ENCODE measurements at regions not wholly inside any gene's neighbourhood (a gene's known extent, or its start where the extent isn't known, plus 50 kb on each side); places are given as distances from the start of the nearest gene placed in this dataset.

DNA sequence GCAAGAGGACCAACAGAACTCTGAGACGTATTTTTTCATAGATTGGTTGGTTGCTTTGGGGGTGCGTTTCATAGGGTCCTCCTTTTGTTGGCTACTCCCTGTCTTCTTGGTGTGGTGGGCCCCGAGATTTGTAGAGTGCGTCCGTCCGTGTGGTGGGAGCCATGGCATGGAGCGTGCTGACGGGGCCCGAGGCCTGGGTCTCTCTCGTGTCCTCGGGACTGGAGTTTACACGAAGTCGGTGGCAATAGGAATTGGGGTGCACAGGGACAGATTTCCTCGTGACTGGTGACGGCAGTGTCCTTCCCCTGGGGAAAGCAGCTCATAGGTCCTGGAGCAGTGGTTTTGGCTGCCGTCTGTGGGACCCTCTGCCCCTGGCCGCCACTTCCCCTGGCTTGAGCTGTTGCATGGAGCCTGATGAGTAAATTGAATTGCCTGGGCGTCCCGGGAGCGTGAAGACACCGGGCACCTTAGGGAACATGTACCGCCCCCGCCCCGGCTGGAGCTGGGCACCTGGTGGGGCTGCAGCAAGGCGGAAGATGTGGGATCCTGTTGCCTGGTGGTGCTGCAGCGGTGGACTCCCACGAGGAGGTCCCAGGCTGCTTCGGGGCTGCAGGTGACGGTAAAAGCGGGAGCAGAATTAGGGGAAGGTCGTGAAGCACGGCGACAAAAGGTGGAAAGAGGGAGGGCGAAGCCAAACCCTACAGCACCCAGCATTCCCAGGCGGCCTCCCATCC, 153.7 kb upstream of the ALG10B start:
- Mint-ChIP-seq H3K9me3 (peaks cover 47% of the 10 kb centered on the region), H3K27me3 (ENCODE audit: insufficient read depth, low read depth) (peaks cover 2% of the 10 kb centered on the region), H3K27ac (no peak overlapping the region), H3K36me3 (no peaks in the 10 kb centered on the region), H3K4me1 (no peaks in the 10 kb centered on the region), H3K4me3 (peak overlapping the region; percentile 30)
- Histone ChIP-seq H3K9ac (no peak overlapping the region), H3K27me3 (no peaks in the 10 kb centered on the region), H3K4me3 (no peak overlapping the region), H3K27ac (no peak overlapping the region), H3K36me3 (no peaks in the 10 kb centered on the region), H3K79me2 (ENCODE audit: low read depth) (no peaks in the 10 kb centered on the region), H3K9me3 (ENCODE audit: low read depth) (peaks cover 12% of the 10 kb centered on the region), H4K20me1 (ENCODE audit: low read depth) (no peaks in the 10 kb centered on the region), H3F3A (ENCODE audit: low read depth) (no peaks in the 10 kb centered on the region), H3K4me1 (no peaks in the 10 kb centered on the region), H3K4me2 (no peak overlapping the region), H2AFZ (replicated peaks) (no peak overlapping the region)
- TF ChIP-seq EZH2phosphoT487 (IDR thresholded peaks at IDR 0.05), result no peak
- TF ChIP-seq EZH2 (IDR thresholded peaks at IDR 0.05), result no peak
- TF ChIP-seq, protein P1, sequence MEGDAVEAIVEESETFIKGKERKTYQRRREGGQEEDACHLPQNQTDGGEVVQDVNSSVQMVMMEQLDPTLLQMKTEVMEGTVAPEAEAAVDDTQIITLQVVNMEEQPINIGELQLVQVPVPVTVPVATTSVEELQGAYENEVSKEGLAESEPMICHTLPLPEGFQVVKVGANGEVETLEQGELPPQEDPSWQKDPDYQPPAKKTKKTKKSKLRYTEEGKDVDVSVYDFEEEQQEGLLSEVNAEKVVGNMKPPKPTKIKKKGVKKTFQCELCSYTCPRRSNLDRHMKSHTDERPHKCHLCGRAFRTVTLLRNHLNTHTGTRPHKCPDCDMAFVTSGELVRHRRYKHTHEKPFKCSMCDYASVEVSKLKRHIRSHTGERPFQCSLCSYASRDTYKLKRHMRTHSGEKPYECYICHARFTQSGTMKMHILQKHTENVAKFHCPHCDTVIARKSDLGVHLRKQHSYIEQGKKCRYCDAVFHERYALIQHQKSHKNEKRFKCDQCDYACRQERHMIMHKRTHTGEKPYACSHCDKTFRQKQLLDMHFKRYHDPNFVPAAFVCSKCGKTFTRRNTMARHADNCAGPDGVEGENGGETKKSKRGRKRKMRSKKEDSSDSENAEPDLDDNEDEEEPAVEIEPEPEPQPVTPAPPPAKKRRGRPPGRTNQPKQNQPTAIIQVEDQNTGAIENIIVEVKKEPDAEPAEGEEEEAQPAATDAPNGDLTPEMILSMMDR (IDR thresholded peaks at IDR 0.05), result no peak
- no peak for DNase-seq (ENCODE audit: low spot score)

DNA sequence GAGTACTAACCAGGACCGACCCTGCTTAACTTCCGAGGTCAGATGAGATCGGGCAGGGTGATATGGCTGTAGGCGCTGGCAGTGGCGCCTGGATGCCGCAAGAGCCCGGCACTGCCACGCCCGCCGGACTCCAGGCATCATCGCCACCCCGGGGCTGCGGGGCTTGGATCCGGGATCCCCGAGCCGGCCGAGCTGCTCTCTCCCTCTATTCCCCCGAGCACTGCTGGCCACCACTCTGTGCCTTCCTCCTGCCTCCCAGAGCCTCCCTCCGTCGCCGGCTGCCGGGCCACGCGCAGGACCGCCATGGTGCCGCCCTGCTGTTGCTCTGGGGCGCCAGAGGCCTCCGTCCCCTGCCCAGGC, 153.2 kb upstream of the ALG10B start:
- no peak overlapping the region for H3K4me2 ChIP-seq
- no peaks in the 10 kb centered on the region for H3K4me1 ChIP-seq
- no peaks in the 10 kb centered on the region for H4K20me1 ChIP-seq (ENCODE audit: low read depth)
- peaks cover 47% of the 10 kb centered on the region for H3K9me3 Mint-ChIP-seq
- H3K4me3 ChIP-seq, result no peak overlapping the region
- no peaks in the 10 kb centered on the region for H3K36me3 Mint-ChIP-seq
- DNase-seq (ENCODE audit: low spot score), result no peak
- H3K4me3 Mint-ChIP-seq, result no peak overlapping the region
- no peaks in the 10 kb centered on the region for H3K79me2 ChIP-seq (ENCODE audit: low read depth)
- H3K27ac Mint-ChIP-seq, result no peak overlapping the region
- H3K4me1 Mint-ChIP-seq, result no peaks in the 10 kb centered on the region
- H3K36me3 ChIP-seq, result no peaks in the 10 kb centered on the region
- H3F3A ChIP-seq (ENCODE audit: low read depth), result no peaks in the 10 kb centered on the region
- no peak overlapping the region for H2AFZ ChIP-seq (replicated peaks)
- no peak overlapping the region for H3K9ac ChIP-seq
- peaks cover 13% of the 10 kb centered on the region for H3K9me3 ChIP-seq (ENCODE audit: low read depth)
- H3K27me3 ChIP-seq, result no peaks in the 10 kb centered on the region
- H3K27me3 Mint-ChIP-seq (ENCODE audit: insufficient read depth, low read depth), result peaks cover 2% of the 10 kb centered on the region
- H3K27ac ChIP-seq, result no peak overlapping the region
- TF ChIP-seq, protein P1 (IDR thresholded peaks at IDR 0.05), result no peak
- TF ChIP-seq EZH2phosphoT487 (IDR thresholded peaks at IDR 0.05) (no peak), EZH2 (IDR thresholded peaks at IDR 0.05) (no peak)

DNA sequence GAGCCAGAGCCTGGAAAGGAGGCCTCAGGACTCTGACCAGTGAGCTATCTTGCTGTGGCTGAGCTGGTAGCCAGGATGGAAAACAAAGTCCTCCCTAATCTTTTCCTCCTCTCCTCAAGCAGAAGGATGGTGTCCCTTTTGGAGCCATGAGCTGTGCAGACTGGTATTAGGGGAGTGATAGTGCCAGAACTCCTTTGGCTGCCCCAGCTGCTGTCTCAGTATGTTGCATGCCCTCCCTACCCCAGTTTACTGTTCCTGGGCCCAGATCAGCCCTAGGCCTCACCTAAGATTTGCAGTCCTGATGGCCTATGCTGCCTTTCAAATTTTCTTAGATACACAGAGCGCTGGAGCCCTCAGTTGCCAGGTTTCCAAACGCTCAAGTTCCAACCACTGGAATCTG, 150.3 kb upstream of the ALG10B start:
- Histone ChIP-seq H3F3A (ENCODE audit: low read depth) (no peaks in the 10 kb centered on the region), H3K36me3 (no peaks in the 10 kb centered on the region), H4K20me1 (ENCODE audit: low read depth) (no peaks in the 10 kb centered on the region), H3K4me1 (no peaks in the 10 kb centered on the region), H3K9ac (no peak overlapping the region), H3K27me3 (no peaks in the 10 kb centered on the region), H3K4me3 (no peak overlapping the region), H3K27ac (no peak overlapping the region), H3K79me2 (ENCODE audit: low read depth) (no peaks in the 10 kb centered on the region), H2AFZ (replicated peaks) (no peak overlapping the region), H3K4me2 (no peak overlapping the region), H3K9me3 (ENCODE audit: low read depth) (peaks cover 25% of the 10 kb centered on the region)
- Mint-ChIP-seq H3K4me3 (no peak overlapping the region), H3K27me3 (ENCODE audit: insufficient read depth, low read depth) (no peaks in the 10 kb centered on the region), H3K36me3 (no peaks in the 10 kb centered on the region), H3K4me1 (no peaks in the 10 kb centered on the region), H3K27ac (no peak overlapping the region), H3K9me3 (peaks cover 39% of the 10 kb centered on the region)
- TF ChIP-seq EZH2 (IDR thresholded peaks at IDR 0.05) (no peak), EZH2phosphoT487 (IDR thresholded peaks at IDR 0.05) (no peak)
- TF ChIP-seq, protein P1 (IDR thresholded peaks at IDR 0.05), result no peak
- no peak for DNase-seq (ENCODE audit: low spot score)
